GM19043 (cell line): ENCODE measurements at regions not wholly inside any gene's neighbourhood (a gene's known extent, or its start where the extent isn't known, plus 50 kb on each side); places are given as distances from the start of the nearest gene placed in this dataset.
"Not testable (repeated sequence)": the region's sequence is repeated elsewhere in the genome, so short reads cannot be mapped to it uniquely, and the experiment has no call there.

Experiments
- ATAC-seq: cut with Tn5 transposase; IDR thresholded peaks from one replicate; pipeline ENCODE4 v1.9.1; 2021; ENCODE audit warnings: low read depth; ENCODE audit not compliant: unreplicated experiment

DNA sequence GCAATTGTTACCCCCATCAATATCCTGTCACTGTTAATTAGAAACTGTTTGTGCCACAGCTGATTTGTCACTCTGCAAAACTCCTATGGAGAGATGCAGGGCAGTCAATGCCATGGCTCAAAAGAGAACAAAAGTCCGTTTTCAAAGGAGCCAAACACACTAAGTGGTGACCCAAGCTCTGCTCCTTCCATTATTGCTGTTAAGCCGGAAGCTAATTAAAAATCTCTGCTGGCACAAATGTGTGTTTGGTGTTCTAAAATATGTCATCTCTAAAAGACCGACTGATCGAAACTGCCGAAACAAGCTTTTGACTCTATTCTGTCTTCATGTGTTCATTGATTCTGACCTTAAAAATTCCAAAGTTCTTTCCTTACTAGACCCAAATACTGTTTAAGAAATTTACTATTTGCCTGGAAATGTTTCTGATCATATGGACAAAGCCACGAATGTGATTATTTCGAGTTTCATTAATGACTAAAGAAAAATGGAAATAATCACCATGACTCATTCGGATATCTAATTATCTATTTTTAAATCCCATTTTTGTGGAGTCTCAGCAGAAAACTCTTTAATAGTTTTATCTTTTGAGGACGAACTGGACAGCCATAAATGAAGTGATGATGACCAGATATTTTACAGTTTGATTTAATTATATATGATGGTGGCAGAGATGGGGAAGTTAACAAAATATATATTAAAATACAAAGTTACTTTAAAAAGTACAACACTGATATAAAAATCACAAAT, 287.6 kb downstream of the SOCS6 start:
- no peak for ATAC-seq

DNA sequence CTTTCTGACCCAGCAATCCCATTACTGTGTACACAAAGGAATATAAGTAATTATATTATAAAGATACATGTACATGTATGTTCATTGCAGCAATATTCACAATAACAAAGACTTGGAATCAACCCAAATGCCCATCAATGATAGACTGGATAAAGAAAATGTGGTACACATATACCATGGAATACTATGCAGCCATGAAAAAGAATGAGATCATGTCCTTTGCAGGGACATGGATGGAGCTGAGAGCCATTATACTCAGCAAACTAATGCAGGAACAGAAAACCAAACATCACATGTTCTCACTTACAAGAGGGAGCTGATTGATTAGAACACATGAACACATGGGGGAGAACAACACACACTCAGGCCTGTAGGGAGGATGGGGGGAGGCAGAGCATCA, 286.1 kb downstream of the SOCS6 start:
- ATAC-seq: not testable (repeated sequence)

DNA sequence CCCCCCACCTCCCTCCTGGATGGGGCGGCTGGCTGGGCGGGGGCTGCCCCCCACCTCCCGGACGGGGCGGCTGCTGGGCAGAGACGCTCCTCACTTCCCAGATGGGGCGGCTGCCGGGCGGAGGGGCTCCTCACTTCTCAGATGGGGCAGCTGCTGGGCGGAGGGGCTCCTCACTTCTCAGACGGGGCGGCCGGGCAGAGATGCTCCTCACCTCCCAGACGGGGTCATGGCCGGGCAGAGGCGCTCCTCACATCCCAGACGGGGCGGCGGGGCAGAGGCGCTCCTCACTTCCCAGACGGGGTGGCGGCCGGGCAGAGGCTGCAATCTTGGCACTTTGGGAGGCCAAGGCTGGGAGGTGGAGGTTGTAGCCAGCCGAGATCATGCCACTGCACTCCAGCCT, 280.8 kb downstream of the SOCS6 start:
- not testable (repeated sequence) for ATAC-seq

DNA sequence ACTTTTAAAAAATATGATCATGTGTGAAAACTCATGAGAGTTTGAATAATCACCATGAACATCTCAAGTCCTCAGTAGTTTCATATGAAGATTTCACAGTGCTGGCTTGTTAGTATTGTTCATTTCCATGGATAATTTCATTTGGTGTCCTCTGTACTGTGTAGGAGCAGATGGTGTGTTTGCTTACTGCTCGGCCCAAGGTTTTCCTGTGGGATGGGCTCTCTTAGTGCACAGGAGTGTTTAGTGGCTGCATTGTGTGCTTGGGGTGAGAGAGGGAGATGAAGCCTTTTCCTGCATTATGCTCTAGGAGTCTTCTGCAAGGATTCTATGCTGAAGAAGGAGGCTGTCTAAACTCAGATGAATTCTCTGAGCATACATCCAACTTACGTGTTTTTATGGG, 270.6 kb downstream of the SOCS6 start:
- ATAC-seq: no peak

DNA sequence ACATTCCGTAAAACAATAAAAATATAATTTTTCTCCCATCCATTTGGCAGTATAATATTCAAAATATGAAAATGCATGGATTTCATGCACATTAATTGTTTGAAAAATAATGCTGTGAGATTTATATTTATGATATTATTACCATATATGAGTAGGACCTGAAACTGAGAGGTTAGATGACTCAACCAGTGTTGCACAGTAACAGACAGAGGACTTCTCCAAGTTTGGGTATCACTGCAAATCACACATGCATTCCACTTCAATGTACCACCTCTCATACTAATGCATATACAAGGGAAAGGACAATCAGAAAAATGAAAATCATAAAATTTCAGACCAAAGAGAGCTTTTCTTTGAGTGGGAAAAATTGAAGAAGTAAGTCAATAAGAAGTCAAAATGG, 269.5 kb downstream of the SOCS6 start:
- ATAC-seq: no peak

DNA sequence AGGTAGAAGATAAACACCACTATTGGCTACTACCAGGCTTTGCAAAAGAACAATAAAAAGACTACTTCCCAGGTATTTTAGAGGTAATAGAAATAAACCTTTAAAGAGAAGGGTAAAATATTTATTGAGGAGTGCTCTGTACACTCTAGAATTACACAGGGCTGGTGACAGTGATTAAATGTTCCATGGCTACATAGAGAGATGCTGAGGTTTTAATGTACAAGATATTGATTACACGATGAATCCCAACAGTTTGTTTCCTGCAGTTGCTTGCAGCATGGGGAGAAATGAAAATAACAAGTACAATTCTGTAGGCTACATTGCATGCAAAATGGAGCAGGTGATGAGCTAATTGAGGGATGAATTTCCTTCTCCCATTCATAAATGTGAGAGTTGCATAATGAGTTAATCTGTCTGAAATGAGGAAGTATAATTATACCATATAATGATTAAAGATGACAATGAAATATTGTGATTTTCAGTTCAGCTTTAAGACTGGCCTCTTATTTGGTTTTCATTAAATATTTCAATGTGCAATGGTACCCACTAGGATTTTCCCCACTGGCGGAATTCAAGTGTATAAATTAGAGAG, 266.1 kb downstream of the SOCS6 start:
- no peak for ATAC-seq

DNA sequence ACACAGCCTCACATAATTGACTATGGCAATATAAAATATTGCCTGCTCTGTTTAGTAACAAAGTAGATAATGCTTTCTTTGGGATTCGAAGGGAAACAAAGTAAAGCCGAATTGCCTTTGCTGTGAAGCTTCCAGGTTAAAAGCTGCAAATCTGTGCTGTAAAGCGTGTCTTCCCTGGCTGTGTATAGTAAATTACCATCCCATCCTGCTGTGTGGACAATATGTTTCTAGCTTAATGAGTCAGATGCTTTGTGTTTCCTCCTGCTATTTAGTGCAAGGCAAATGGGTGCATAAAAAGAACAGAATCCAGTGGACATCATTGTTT, 265.1 kb downstream of the SOCS6 start:
- no peak for ATAC-seq

DNA sequence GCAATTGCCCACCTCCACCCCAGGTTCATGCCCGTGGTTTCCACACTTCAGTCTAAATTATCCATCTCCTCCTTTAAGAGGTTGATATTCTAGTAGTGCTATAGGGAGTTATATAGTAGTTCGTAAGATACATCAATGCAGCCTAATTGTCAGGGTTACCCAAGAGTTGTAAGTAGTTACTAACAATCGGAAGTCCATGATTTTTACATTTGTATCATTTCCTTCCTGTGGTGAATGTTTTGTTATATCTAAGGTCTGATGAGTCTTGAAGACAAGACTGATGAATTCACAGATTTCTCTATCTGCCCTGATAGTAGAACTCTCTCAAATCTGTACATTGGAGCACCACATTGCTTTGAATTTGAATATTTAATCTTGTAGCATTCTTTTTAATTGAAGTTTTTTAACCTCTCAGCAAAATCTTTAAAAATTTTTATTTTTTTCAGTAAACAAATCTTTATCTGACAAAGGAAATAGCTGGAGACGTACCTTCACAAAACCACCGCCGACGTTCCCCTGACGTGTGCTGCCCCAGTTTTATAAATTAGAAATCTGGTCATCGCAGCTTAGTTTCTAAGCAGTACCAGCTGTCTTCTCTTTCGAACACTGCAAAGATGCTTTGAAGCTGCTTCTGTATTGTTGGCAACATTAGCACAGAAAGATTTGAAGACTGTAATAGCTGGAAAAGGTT, 264.5 kb downstream of the SOCS6 start:
- no peak for ATAC-seq

DNA sequence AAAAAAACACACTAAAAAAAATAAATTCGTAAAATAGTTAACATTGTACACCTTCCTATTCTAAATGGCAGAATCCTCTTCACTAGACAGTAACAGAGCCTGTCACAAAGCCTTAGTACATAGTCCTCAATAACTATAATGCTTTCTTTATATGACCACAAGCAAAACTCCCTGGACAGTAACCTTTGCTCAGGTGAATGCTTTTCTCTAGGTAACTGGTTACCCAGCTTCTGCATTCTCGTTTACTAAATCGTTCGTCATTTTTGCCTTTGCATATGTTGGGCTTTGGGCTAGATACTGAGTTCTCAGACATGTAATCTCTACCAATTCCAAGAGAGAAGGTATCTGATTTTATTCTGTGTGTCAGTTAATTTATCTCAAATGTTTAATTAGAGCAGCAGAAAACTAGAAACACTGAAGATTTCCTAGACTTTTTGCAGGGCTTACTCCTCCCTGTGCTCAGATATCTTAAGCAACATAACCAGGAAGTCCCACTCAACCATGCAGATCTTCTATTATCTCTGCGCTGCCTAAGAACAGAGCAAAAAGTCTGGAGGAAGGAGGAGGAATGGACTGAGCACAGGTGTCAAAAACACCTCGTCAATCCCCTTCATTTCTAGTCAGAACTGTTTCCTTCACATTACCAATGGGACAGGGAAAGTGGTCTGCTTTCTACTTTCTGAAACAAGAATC, 247.7 kb downstream of the SOCS6 start:
- no peak for ATAC-seq

DNA sequence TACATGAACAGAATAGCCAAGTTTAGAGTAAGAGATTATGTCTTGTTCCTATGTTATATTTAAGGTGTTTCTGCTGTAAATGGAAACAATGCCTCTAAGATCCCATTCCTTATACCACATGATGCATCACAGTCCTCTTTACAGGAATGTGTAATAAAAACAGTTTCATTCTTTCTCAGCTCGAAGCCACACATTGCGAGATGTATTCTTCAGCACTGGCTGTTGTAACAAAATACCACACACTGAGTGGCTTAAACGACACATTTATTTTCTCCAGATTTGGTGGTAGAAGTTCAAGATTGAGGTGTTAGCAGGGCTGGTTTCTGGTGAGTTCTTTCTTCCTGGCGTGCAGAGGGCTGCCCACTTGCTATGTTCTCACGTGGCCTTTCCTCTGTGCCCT, 246.2 kb downstream of the SOCS6 start:
- ATAC-seq: no peak

DNA sequence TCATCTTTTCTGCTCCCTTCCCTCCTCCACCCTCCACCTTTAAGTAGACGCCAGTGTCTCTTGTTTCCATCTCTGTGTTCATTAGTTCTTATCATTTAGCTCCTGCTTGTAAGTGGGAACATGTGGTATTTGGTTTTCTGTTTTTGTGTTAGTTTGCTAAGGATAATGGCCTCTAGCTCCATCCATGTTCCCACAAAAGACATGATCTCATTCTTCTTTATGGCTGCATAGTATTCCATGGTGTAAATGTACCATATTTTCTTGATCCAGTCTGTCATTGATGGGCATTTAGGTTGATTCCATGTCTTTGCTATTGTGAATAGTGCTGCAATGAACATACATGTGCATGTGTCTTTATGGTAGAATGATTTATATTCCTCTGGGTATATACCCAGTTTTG, 236.5 kb downstream of the SOCS6 start:
- ATAC-seq: not testable (repeated sequence)

DNA sequence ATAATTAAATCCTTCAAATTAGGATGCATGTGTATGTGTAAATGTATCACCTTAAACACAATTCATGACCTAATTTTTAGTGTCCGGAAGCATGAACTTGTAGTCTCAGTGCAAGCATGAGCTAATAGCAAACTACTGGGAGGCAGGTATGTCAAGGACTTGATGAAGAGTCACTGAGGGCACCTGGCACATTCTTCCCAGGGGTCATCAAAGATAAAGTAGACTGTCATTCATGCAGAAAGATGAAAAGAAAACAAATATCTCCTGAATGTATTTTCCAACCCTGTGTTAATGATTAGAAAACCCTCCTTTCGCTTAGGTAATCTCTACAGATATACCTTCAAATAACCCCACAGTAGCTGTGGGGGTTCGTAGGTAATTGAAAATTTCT, 234.9 kb downstream of the SOCS6 start:
- no peak for ATAC-seq

DNA sequence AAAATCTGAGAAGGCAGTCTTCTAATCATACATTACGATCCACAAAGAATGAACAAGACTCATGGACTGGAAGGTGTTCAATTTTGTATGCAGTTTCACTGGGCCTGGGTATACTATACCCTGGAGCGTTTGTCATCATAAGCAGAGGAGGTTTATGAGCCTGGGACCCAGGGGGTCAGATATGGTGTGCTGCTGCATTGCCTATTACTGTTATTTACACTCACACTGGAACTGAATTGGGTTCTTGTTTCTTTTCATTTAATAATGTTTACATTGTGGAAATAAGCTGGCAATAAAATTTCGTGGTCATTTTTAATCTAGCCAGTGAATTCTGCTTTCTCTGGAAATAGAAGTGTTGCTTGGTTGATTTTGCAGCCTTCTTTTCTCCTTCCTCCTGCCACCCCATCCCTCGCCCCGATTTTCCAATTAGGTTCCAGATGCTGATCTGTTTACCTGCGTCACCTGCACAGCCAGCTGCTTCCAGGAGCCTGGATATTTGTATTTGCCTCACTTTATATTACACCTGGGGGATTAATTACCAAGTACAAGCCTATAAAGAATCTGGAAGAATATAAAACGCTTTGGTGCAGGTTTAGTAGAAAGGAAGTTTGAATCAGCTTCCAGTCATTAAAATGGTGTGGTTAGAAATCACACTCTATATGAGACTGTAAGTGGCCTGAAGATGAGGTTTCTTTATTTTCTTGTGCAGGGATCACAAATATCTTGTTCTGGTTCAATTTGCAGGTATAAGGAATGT, 234.4 kb downstream of the SOCS6 start:
- no peak for ATAC-seq

DNA sequence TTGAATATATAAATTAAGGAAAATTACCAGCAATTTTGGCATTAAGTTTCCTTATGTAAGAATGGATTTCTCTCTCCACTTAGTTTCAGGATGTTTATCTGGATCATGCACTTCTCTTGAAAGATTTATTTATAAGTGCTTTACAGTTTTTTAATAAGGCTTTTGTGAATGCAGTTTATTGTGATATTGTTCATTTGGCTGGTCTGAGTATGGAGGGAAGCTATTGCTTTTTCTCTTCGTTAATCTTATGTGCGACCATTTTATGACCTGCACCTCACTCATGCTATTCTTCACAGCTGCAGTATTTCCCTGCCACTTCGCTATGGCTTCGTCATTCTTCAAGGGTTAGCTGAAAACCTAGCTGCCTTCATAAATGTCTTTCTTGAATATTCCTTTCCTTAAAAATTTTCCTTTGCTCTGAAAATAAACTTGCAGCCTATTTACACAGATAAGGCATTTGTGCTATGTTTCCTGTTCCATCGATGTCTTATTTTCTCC, 233.4 kb downstream of the SOCS6 start:
- ATAC-seq: no peak

DNA sequence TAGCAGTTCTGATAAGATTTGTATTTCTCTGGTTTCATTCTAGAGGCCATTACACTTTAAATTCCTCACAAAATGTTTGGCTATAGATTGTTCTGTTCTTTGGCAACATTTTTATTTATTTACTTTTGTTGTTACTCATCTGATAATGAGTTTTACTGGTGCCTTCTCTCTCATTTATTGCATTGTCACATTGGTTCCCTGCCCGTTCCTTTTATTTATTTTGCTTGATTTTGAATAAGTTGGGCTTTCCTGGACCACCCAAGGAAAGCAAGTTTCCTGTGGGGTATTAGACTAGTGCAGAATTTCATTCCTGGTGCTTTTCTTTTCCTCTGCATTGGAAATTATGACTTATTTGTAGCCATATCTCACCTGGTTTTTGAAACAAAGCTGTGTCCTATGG, 232.0 kb downstream of the SOCS6 start:
- no peak for ATAC-seq

DNA sequence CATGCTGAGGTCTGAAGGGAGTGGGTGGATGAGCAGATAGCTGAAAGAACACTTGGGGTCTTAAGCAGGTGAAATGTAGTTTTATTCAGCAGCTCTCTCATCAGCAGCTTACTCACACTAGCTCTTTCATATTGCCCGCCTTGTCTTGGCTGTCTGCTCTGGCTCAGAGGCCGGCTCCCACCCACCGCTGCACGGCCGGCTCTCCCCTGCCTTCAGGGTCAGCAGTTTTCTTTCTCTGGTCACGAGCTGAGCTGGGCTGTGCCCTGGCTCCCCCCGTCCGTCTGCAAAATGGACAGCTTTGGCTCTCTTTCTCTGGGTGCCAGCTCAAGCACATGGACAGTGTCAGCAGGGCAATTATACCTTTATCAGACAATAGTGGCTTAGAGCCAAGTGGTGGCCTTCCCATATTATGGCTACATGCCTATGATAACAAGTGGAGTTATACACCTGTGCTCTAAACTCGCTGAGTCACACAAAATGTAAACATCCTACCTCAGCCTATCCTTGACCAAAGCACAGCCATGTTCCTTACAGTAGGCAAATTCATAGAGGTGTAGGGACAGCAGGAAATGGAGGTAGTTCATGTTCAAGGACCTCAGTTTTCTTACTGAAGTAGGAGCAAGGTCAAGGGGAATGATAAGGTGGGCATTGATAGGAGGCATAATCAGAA, 224.8 kb downstream of the SOCS6 start:
- no peak for ATAC-seq

DNA sequence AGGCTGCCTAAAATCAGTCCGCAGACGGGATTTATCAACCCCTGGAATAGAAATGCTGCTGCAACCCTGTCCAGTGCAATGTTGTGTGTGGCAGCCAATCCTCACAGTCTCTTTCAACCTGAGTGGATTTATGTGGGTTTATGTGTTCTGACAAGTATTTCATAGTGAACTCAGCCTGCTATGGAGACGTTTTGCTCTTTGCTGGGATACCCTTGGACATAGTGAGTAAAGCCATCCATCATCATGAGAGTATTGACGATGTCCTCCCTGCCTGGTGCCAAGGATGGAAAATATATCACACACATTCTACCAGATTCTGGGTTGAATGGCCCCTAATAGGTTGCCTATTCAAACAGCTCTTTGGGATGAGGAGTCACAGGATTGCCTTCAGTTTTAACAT, 219.1 kb downstream of the SOCS6 start:
- ATAC-seq: no peak

DNA sequence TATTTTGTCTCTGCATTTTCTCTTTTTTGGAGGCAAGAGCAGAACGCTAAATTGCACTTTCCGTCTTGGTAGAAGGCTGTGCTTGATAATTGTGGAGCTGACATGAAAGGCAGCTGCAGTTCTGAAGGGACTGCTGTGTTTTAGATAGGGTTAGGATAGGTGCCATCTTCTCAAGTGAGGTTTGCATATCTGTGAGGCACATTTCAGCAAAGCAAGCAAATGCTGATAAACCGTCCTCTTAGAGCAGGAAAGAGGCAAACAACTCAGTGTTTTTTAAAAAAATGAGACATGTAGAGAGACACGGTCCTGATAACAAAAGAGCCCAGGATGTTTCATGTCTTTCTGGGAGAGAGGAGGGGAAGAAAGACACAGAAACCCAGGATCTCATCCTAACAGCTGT, 217.7 kb downstream of the SOCS6 start:
- ATAC-seq: no peak

DNA sequence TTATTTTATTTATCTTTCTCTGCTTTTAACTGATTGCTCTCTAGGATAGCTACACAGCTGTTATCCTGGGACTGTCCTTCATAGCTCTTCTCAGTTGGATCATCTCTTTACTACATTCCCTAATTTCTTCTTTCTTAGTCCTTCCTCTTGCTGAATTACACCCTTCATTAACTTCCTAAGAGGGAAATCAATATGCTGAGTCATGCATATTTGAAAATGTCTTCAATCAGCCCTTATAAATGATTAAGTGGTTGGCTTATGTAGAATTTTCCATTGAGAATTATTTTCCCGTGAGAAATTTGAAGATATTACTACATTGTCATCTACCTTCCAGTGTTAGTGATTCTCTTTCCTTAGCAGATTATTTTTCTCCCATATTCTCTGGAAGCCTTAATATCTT, 214.2 kb downstream of the SOCS6 start:
- no peak for ATAC-seq

DNA sequence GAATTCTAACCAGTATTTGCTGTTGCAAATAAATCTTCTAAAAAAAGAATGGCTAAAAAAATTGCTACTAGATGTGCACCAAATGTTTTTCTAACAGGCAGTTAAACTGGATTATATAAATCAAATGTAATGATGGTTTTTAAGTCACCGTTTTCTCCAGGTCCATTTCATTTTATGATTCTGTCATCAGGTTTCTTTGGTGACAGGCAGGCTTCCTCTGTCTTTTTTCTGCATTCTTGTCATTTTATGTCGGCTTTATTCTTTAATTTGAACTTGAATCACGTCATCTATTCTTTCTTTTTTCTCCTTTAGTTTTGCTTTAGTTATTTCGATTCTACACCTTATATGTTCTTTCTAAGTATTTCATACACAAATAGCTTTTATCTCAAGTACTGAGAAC, 212.5 kb downstream of the SOCS6 start:
- no peak for ATAC-seq
